22Rv1 (cell line): ENCODE measurements at regions not wholly inside any gene's neighbourhood (a gene's known extent, or its start where the extent isn't known, plus 50 kb on each side); places are given as distances from the start of the nearest gene placed in this dataset.

Experiments
- CTCF ChIP-seq: fragments of 450-650 bp; IDR thresholded peaks from 2 replicates; pipeline ENCODE4 v1.5.1; 2017; ENCODE audit warnings: mild to moderate bottlenecking
- ZFX ChIP-seq: fragments of 450-650 bp; IDR thresholded peaks from 2 replicates; pipeline ENCODE4 v1.6.1; 2017; ENCODE audit warnings: antibody characterized with exemption, borderline replicate concordance

DNA sequence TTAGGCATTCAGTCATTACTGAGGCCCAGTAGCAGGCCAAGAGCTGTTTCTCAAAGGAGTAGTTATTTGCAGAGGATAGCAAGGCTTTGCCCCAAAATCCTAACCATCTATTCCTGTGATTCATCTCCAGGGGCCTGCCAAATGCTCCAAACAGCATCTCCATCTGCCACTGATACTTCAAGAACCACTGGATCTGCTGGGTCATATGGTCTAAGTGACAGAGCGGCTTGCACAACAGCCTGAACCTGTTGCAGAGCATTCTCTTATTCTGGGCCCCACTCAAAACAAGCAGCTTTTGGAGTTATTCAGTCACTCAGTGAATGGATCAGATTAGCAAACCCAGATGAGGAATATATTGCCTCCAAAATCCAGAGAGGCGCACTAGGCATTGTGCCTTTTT lies 68.8 kb upstream of the ALDH1A3 start:
- no peak for TF ChIP-seq CTCF
- no peak for TF ChIP-seq ZFX
